MM.1S (cell line): ENCODE measurements at regions not wholly inside any gene's neighbourhood (a gene's known extent, or its start where the extent isn't known, plus 50 kb on each side); places are given as distances from the start of the nearest gene placed in this dataset.
"Not testable (repeated sequence)": the region's sequence is repeated elsewhere in the genome, so short reads cannot be mapped to it uniquely, and the experiment has no call there.

Experiments used
- CTCF ChIP-seq: fragments of 300-600 bp; sonication (generic); IDR thresholded peaks from 2 replicates; pipeline ENCODE4 v1.5.1; 2016; ENCODE audit warnings: antibody characterized with exemption, low read length, mixed read lengths
- EZH2 ChIP-seq: fragments of 300-600 bp; sonication (generic); optimal IDR thresholded peaks from 2 replicates; pipeline ENCODE3; 2017; ENCODE audit warnings: low read depth, mild to moderate bottlenecking, antibody characterized with exemption, low read length, mixed read lengths
- EZH2phosphoT487 ChIP-seq: fragments of 300-600 bp; sonication (generic); IDR thresholded peaks from 2 replicates; pipeline ENCODE4 v1.6.1; 2018; ENCODE audit warnings: antibody characterized with exemption, low read length

GRCh38 chr11:89648232-89648631, 61.9 kb upstream of the TRIM77 start:
- TF ChIP-seq CTCF, EZH2phosphoT487, EZH2: not testable (repeated sequence)
